H1 (cell line): ENCODE measurements at regions not wholly inside any gene's neighbourhood (a gene's known extent, or its start where the extent isn't known, plus 50 kb on each side); places are given as distances from the start of the nearest gene placed in this dataset.

Experiments
- CTCF ChIA-PET: fragments of 300-600 bp; sonication (Branson Sonifier 250); formaldehyde crosslinking; loops from one replicate; lab custom pipeline; 2021; ENCODE audit not compliant: partially characterized antibody; lab: Charles Lee
- POLR2A ChIA-PET: fragments of 300-600 bp; sonication (Branson Sonifier 250); formaldehyde crosslinking; loops from one replicate; lab custom pipeline; 2021; ENCODE audit warnings: inconsistent platforms; ENCODE audit not compliant: partially characterized antibody; lab: Charles Lee
- DNase-seq, 2 experiments: peaks; one replicate each; pipeline versions ENCODE4 v3.0.0 to v3.0.0-alpha.2; 2010 to 2022; ENCODE audit warnings: low spot score in 2 of 2, low read depth in 1 of 2, mixed read lengths in 1 of 2
- FAIRE-seq: peaks from 2 replicates; lab custom pipeline; 2011; peaks lifted over from hg19 to GRCh38; lab: Jason Lieb, UNC
- H2AFZ ChIP-seq: 2 replicates; pipeline ENCODE4 v1.8.1; 2012; ENCODE audit warnings: low read length, inconsistent platforms
- H2AK5ac ChIP-seq: 2 replicates; pipeline ENCODE4 v1.6.1; 2013; ENCODE audit warnings: low read depth, low read length
- H2BK120ac ChIP-seq: replicated peaks from 2 replicates; pipeline ENCODE3; 2013; ENCODE audit warnings: low read depth, low read length, inconsistent platforms
- H2BK12ac ChIP-seq: 2 replicates; pipeline ENCODE4 v1.6.1; 2013; ENCODE audit warnings: low read depth, low read length
- H2BK15ac ChIP-seq: 2 replicates; pipeline ENCODE4 v1.6.1; 2013; ENCODE audit warnings: low read length
- H2BK20ac ChIP-seq: 2 replicates; pipeline ENCODE4 v1.6.1; 2013; ENCODE audit warnings: low read length
- H2BK5ac ChIP-seq: 2 replicates; pipeline ENCODE4 v1.6.1; 2013; ENCODE audit warnings: low read depth, low read length
- H3K14ac ChIP-seq: 2 replicates; pipeline ENCODE4 v1.6.1; 2013; ENCODE audit warnings: inconsistent platforms; ENCODE audit not compliant: insufficient read length
- H3K18ac ChIP-seq: 2 replicates; pipeline ENCODE4 v1.6.1; 2013; ENCODE audit warnings: low read length; ENCODE audit errors: extremely low read depth
- H3K23ac ChIP-seq: 2 replicates; pipeline ENCODE4 v1.6.1; 2013; ENCODE audit warnings: inconsistent platforms; ENCODE audit not compliant: insufficient read length
- H3K23me2 ChIP-seq: 2 replicates; pipeline ENCODE4 v1.6.1; 2013; ENCODE audit warnings: low read depth, low read length
- H3K27ac ChIP-seq: 2 replicates; pipeline ENCODE4 v1.6.1; 2011; ENCODE audit warnings: low read depth, low read length, inconsistent platforms
- H3K27me3 ChIP-seq, 4 experiments: replicated peaks in 1 of 4; 1 replicate in 1 of 4; 2 replicates in 3 of 4; pipeline versions ENCODE4 v1.6.1 to v1.8.1; 2011 to 2013; ENCODE audit warnings: low read length in 3 of 4, mild to moderate bottlenecking in 3 of 4, inconsistent platforms in 2 of 4, mixed read lengths in 2 of 4, moderate library complexity in 1 of 4; ENCODE audit not compliant: control insufficient read depth in 3 of 4, insufficient read depth in 3 of 4; ENCODE audit errors: extremely low read depth in 1 of 4
- H3K36me3 ChIP-seq, 4 experiments: 2 replicates each; pipeline versions ENCODE4 v1.6.1 to v1.8.1; 2011 to 2013; ENCODE audit warnings: mild to moderate bottlenecking in 4 of 4, low read length in 3 of 4, moderate library complexity in 2 of 4, control low read depth in 1 of 4, inconsistent platforms in 1 of 4; ENCODE audit not compliant: insufficient read depth in 4 of 4, control insufficient read depth in 2 of 4
- H3K4ac ChIP-seq: replicated peaks from 2 replicates; pipeline ENCODE3; 2013; ENCODE audit warnings: low read length, low read depth, mixed read lengths, inconsistent platforms; ENCODE audit not compliant: insufficient read length
- H3K4me1 ChIP-seq, 4 experiments: replicated peaks in 1 of 4; 1 replicate in 1 of 4; 2 replicates in 3 of 4; pipeline versions ENCODE4 v1.6.1 to v1.8.1; 2011 to 2013; ENCODE audit warnings: low read length in 3 of 4, inconsistent platforms in 2 of 4, mixed read lengths in 1 of 4; ENCODE audit not compliant: insufficient read depth in 4 of 4, control insufficient read depth in 3 of 4
- H3K4me2 ChIP-seq, 2 experiments: 2 replicates each; pipeline versions ENCODE4 v1.6.1 to v1.8.1; 2011 to 2013; ENCODE audit warnings: low read depth in 2 of 2, low read length in 2 of 2, control low read depth in 1 of 2, inconsistent platforms in 1 of 2, mild to moderate bottlenecking in 1 of 2; ENCODE audit not compliant: insufficient read depth in 1 of 2
- H3K4me3 ChIP-seq, 4 experiments: fragments of 200-600, 300-600 bp in 1 of 4; sonication (generic), shearing (Covaris generic), sonication (Bioruptor Twin) in 1 of 4; 2 replicates each; pipeline versions ENCODE4 v1.5.1 to v1.8.1; 2011 to 2016; ENCODE audit warnings: low read length in 4 of 4, low read depth in 3 of 4, control low read depth in 2 of 4, inconsistent platforms in 2 of 4, mild to moderate bottlenecking in 2 of 4, mixed read lengths in 1 of 4, moderate library complexity in 1 of 4; ENCODE audit not compliant: insufficient read depth in 2 of 4; ENCODE audit errors: extremely low read depth in 1 of 4
- H3K56ac ChIP-seq: replicated peaks from 2 replicates; pipeline ENCODE3; 2013; ENCODE audit warnings: low read depth, mild to moderate bottlenecking, mixed read lengths, low read length, inconsistent platforms; ENCODE audit not compliant: insufficient read length
- H3K79me1 ChIP-seq: 2 replicates; pipeline ENCODE4 v1.6.1; 2013; ENCODE audit warnings: low read depth, low read length, control low read depth
- H3K79me2 ChIP-seq, 2 experiments: 2 replicates each; pipeline versions ENCODE4 v1.6.1 to v1.8.1; 2012 to 2013; ENCODE audit warnings: low read length in 2 of 2, mild to moderate bottlenecking in 2 of 2, inconsistent platforms in 1 of 2; ENCODE audit not compliant: insufficient read depth in 2 of 2, control insufficient read depth in 1 of 2
- H3K9ac ChIP-seq, 4 experiments: replicated peaks in 1 of 4; 1 replicate in 1 of 4; 2 replicates in 3 of 4; pipeline versions ENCODE4 v1.6.1 to v1.8.1; 2011 to 2013; ENCODE audit warnings: low read depth in 3 of 4, low read length in 3 of 4, control low read depth in 2 of 4, mild to moderate bottlenecking in 2 of 4, moderate library complexity in 2 of 4, inconsistent platforms in 1 of 4; ENCODE audit errors: extremely low read depth in 1 of 4
- H3K9me3 ChIP-seq, 2 experiments: 2 replicates each; pipeline versions ENCODE4 v1.6.1 to v1.8.1; 2012 to 2013; ENCODE audit warnings: mild to moderate bottlenecking in 2 of 2, moderate library complexity in 2 of 2, control low read depth in 1 of 2, inconsistent platforms in 1 of 2, low read depth in 1 of 2, low read length in 1 of 2, mixed read lengths in 1 of 2; ENCODE audit not compliant: insufficient read depth in 2 of 2
- H4K20me1 ChIP-seq, 2 experiments: replicated peaks in 1 of 2; 2 replicates each; pipeline versions ENCODE3 to v1.8.1; 2011 to 2013; ENCODE audit warnings: inconsistent platforms in 2 of 2, low read length in 2 of 2, mild to moderate bottlenecking in 1 of 2; ENCODE audit not compliant: insufficient read depth in 2 of 2, control insufficient read depth in 1 of 2
- H4K5ac ChIP-seq: 2 replicates; pipeline ENCODE4 v1.6.1; 2013; ENCODE audit warnings: low read length, low read depth, mixed read lengths, inconsistent platforms; ENCODE audit not compliant: insufficient read length
- H4K8ac ChIP-seq: 2 replicates; pipeline ENCODE4 v1.8.0; 2013; ENCODE audit warnings: mild to moderate bottlenecking, moderate library complexity, low read length, inconsistent platforms; ENCODE audit not compliant: insufficient read depth; ENCODE audit errors: extremely low read depth
- H4K91ac ChIP-seq: replicated peaks from 2 replicates; pipeline ENCODE3; 2013; ENCODE audit warnings: low read length, mixed read lengths, inconsistent platforms; ENCODE audit not compliant: insufficient read length
- CEBPB ChIP-seq: IDR thresholded peaks from 2 replicates; pipeline ENCODE4 v1.6.1; 2012; ENCODE audit warnings: low read depth, low read length
- EGR1 ChIP-seq: IDR thresholded peaks from 2 replicates; pipeline ENCODE4 v1.6.1; 2011; ENCODE audit warnings: low read depth, low read length, borderline replicate concordance
- EZH2 ChIP-seq: fragments of 200-600 bp; sonication (generic); IDR thresholded peaks from 2 replicates; pipeline ENCODE4 v1.7.1; 2012; ENCODE audit warnings: low read depth, mild to moderate bottlenecking, moderate library complexity, low read length, inconsistent platforms; ENCODE audit not compliant: severe bottlenecking
- JUND ChIP-seq: IDR thresholded peaks from 2 replicates; pipeline ENCODE4 v1.6.1; 2011; ENCODE audit warnings: mild to moderate bottlenecking, improper control_type of control experiment, low read length
- KDM1A ChIP-seq: fragments of 200-600, 300-600 bp; sonication (generic); IDR thresholded peaks from 2 replicates; pipeline ENCODE4 v1.7.1; 2016; ENCODE audit warnings: mild to moderate bottlenecking, low read length, borderline replicate concordance
- KDM4A ChIP-seq: IDR thresholded peaks from one replicate; pipeline ENCODE4 v1.7.1; 2012; ENCODE audit warnings: low read depth, mild to moderate bottlenecking, moderate library complexity, low read length, inconsistent platforms; ENCODE audit not compliant: severe bottlenecking
- RBBP5 ChIP-seq: IDR thresholded peaks from 2 replicates; pipeline ENCODE4 v1.7.1; 2012; ENCODE audit warnings: low read depth, mild to moderate bottlenecking, inconsistent platforms, low read length, moderate library complexity, borderline replicate concordance
- SP1 ChIP-seq: IDR thresholded peaks from 2 replicates; pipeline ENCODE4 v1.6.1; 2011; ENCODE audit warnings: low read depth, low read length
- SP2 ChIP-seq: IDR thresholded peaks from 2 replicates; pipeline ENCODE4 v1.6.1; 2012; ENCODE audit warnings: mild to moderate bottlenecking, low read length, inconsistent platforms
- TBP ChIP-seq: IDR thresholded peaks from 2 replicates; pipeline ENCODE4 v1.6.1; 2011; ENCODE audit warnings: low read depth, low read length, improper control_type of control experiment
- WGBS, 2 experiments: shearing (Covaris generic) in 1 of 2; methylation state at CpG; one replicate each; pipeline versions ENCODE4 v1.1.6 to v1.1.7; 2013 to 2015; ENCODE audit warnings: low lambda C conversion rate in 2 of 2, mixed read lengths in 2 of 2, inconsistent platforms in 1 of 2, low coverage in 1 of 2, missing lambda C conversion rate in 1 of 2; ENCODE audit not compliant: insufficient replicate concordance in 2 of 2, insufficient coverage in 1 of 2, insufficient read length in 1 of 2; ENCODE audit errors: extremely low coverage in 1 of 2, missing lambda C conversion rate in 1 of 2; 5-methylcytosine and 5-hydroxymethylcytosine counted together
- TF ChIP-seq, protein P1 (sequence below): IDR thresholded peaks from 2 replicates; pipeline ENCODE4 v1.6.1; 2011; ENCODE audit warnings: low read depth, mild to moderate bottlenecking, low read length; ENCODE audit not compliant: insufficient read depth

DNA sequence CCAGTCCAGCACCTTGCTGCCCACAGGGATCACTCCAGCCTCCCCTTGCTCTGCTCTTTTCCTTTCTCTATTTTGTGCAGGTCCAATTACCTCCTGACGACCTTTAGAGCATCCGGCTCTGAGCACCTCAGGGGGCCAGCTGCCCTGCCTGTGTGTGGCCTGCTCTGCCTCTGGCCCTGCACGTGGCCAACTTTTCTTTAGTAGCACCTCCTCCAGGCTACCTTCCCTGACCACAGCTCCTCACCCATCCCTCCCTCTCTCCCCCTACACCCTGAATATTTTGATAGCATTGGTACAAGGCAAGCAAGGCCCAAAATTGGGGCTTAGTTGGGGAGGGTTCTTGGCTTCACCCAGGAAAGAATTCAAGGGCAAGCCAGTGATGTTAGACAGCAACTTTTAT is 66.9 kb upstream of the PRR20G start:
- no peaks in the 10 kb centered on the region for H3K36me3 ChIP-seq
- ChIA-PET POLR2A (no interaction called here), CTCF (interaction anchor here (0.9 to 1.8 kb wide), 3 partner anchors 11 to 97 kb away, joined by 3 to 4 read pairs (median 3); no protein-coding TSS in a partner anchor)
- H3K23me2 ChIP-seq, result peaks cover 2% of the 10 kb centered on the region; the same call in 1 of the 2 replicates
- DNase-seq (peak in 1 of 2 experiments; percentile 29), FAIRE-seq (no peak)
- peaks cover 19 to 20% of the 10 kb centered on the region in 2 experiments for H3K9me3 ChIP-seq
- no peak overlapping the region for H3K27ac ChIP-seq
- 79% methylated on average over 3 of the region's 3 CpGs; no CpG with 5 or more reads in 1 of the 2 experiments for WGBS, 2 experiments
- no peak overlapping the region for H4K91ac ChIP-seq
- no peak overlapping the region for H2AK5ac ChIP-seq
- no peak overlapping the region for H2BK20ac ChIP-seq
- no peaks in the 10 kb centered on the region; a peak in 1 of 7 replicates for H3K27me3 ChIP-seq
- no peak overlapping the region for H3K4ac ChIP-seq
- no peak for TF ChIP-seq SP2
- no peak for TF ChIP-seq TBP
- no peak for TF ChIP-seq KDM1A
- TF ChIP-seq EZH2, result no peak
- no peak for TF ChIP-seq EGR1
- TF ChIP-seq JUND, result no peak
- TF ChIP-seq, protein P1, sequence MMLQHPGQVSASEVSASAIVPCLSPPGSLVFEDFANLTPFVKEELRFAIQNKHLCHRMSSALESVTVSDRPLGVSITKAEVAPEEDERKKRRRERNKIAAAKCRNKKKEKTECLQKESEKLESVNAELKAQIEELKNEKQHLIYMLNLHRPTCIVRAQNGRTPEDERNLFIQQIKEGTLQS, result no peak
- no peak for TF ChIP-seq RBBP5
- TF ChIP-seq KDM4A, result no peak
- TF ChIP-seq CEBPB, result no peak
- TF ChIP-seq SP1, result no peak
- H4K5ac ChIP-seq, result no peak overlapping the region
- H4K8ac ChIP-seq, result no peak overlapping the region
- H3K56ac ChIP-seq, result no peak overlapping the region
- H3K4me3 ChIP-seq, result no peak overlapping the region
- no peak overlapping the region for H2BK120ac ChIP-seq
- H3K4me1 ChIP-seq, result peaks cover 0 to 2% (median 0%) of the 10 kb centered on the region in 4 experiments; a peak in 1 of 7 replicates
- no peaks in the 10 kb centered on the region for H3K79me1 ChIP-seq
- H3K4me2 ChIP-seq, result no peak overlapping the region
- no peak overlapping the region for H3K23ac ChIP-seq
- no peak overlapping the region for H2BK12ac ChIP-seq
- H4K20me1 ChIP-seq, result no peaks in the 10 kb centered on the region
- H2BK15ac ChIP-seq, result no peak overlapping the region
- H3K79me2 ChIP-seq, result no peaks in the 10 kb centered on the region
- no peak overlapping the region for H3K9ac ChIP-seq
- H3K18ac ChIP-seq, result no peak overlapping the region
- no peak overlapping the region for H2AFZ ChIP-seq
- no peak overlapping the region for H3K14ac ChIP-seq
- H2BK5ac ChIP-seq, result no peak overlapping the region
